NOMO-1 treated with dmso at 0.1 percent for 144 hours (cell line): ENCODE measurements at regions not wholly inside any gene's neighbourhood (a gene's known extent, or its start where the extent isn't known, plus 50 kb on each side); places are given as distances from the start of the nearest gene placed in this dataset.
"Not testable (repeated sequence)": the region's sequence is repeated elsewhere in the genome, so short reads cannot be mapped to it uniquely, and the experiment has no call there.

Experiments
- DNase-seq: peaks from one replicate; lab custom pipeline; 2025; ENCODE audit not compliant: unreplicated experiment; lab: John Stamatoyannopoulos, UW

DNA sequence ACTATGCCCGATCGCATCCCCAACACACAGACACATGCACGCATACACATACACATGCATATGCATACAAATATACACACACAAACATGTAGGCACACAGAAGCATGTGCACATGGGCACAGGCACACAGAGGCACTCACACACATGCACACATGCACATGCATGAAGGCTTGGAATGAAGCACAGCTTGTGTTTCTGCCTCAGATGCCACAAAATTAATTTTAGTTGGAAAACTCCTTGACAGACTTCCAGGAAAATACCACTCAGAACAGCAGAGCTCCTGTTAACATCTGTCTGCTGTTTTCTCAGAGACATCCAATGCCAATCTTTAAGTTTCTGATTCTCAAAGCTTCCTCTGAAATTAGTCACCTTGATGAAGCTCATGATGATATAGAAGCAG is 532.7 kb downstream of the RFC3 start:
- DNase-seq = no peak

GRCh38 chr13:34351134-34351533 is 533.2 kb downstream of the RFC3 start:
- DNase-seq = no peak

DNA sequence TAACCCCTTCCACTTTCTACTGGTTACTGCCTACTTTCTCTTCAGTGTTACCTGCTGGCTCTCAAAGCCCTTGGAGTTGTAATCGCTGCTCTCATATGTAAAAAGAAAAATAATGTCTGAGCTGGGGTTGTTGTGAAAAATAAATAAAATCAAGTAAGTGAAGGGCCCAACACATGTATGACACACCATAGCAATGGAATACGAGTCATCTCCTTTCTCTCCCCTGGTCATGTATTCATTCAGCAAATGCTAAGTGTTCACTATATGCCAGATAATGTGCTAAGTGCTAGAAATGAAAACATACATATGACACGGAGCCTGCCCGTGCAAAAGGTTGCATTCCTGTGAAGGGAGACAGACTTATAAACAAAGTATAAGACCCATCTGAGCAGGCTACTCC is 535.0 kb downstream of the RFC3 start:
- no peak for DNase-seq

DNA sequence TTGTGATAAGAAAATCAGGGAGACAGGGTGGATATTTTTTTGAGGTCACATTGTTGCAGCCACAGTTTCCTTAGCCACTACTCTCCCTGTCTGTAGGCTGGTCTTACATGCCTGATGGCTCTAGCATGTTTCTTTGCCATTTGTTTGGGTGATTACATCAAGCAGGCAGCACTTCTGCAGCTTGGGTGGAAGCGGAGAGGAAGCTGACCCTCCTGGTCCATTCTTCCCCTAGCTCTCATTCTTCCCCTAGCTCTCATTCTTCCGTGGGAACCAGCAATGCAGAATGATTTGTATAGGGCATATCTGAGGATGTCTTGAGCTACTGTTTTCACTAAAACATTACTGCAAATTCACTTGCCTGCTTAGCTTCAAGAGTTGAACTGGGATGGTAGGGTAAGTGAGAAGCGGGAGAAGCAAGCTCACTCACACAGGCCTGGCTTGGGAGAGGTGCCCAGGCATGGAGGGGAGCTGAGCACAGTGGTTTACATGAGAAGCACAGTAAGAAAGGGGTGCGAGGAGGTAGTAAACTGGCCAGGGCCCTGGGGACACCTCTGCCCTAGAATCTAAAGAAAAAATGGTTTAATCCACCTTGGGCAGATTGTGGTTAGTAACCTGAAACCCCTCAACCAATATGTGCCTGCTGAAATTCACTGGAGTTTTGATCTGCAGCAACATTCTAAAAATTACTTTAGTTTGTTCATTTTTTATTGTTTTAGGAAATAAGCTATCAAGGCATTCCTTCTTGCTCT is 538.9 kb downstream of the RFC3 start:
- DNase-seq = no peak

DNA sequence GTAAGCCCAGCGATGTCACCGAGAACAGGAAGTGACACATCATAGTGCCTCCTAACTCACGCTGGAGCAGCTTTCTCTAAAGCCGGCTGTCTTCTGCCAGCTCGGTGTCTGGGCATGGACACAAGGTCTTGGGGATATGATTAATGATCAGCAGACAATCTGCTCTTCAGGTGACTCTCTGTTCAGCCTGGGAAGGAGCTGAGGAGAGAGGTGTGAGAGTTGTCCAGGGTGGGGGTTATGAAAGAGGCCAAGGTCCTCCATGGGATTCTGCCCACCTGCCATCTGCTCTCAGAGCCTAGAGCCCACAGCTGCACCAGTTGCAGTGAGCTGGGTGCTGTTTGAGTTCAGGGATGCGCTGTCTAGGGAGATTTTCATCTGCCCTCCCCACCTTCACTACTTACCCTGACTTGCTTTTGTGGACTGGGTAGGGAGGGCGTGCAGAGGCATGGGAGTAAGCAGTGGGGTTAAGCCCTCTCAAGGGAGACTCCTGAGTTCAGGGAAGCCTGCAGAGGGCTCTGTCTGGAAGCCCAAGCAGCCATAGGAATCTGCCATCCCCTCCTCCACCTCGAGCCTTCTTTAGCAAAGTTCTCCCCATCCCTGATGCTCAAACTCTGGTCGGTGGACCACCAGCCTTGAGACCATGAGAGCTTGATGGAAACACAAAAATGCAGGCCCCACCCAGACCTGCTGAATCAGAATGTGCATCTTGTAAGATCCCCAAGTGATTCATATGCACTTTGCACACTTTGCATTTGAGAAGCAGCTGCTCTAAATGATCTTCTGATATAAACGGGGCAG is 539.7 kb downstream of the RFC3 start:
- no peak for DNase-seq

GRCh38 chr13:34358811-34359513 is 541.0 kb downstream of the RFC3 start:
- DNase-seq = no peak

GRCh38 chr13:34360702-34361101 is 542.8 kb downstream of the RFC3 start:
- DNase-seq = no peak

DNA sequence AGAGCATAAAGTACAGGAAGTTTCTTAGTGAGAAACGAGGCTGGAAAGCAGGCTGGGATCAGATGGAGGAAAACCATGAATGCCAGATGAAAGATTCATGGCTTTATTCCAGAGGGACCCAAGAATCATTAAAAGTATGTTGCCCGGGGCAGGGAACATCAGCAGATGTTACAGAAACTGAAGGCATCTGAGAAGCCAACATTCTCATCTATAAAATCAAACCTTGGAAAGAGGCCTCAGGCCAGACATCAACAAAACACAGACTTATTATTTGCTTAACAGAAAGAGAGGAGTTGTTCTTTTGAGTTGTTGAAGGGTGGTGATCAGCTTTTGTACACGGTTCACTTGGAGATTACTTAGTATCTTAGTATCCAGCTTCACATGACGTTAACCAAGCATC is 543.6 kb downstream of the RFC3 start:
- no peak for DNase-seq

DNA sequence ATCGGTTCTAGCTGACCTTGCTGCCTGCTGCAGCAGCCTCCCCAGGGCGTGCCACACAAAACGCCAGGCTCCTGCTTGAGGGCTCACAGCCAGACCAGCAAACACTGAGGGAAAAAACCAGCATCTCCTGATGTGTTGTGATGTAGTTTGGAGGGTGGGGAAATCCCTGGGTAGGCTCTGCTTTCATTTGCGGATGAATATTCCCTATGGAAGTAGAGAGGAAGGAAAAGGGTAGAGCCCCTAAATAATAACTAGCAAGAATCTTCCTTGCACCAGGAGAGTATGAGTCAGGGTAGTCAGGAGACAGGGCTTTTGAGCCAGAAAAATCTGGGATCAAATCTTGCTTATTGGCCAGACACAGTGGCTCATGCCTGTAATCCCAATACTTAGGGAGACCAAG is 545.3 kb downstream of the RFC3 start:
- no peak for DNase-seq

DNA sequence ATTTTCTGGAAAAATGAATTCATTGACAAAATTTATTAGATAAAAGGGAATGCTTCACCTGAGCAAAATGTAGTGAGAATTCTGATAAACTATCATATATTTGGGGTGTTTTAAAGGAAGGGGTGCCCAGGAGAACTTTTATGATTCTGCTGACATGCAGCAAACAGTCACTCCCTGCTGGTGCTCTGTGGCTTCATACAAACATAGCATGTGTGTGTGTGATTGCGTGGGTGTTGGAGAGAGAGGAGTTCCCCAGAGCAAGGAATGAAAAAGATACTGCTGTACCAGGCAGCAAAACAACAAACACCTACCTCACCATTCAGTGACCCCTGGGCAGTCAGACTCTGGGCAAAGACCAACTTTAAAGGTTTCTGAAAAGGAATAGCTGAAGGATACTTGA is 546.7 kb downstream of the RFC3 start:
- no peak for DNase-seq

- no peak for DNase-seq
These were observed 552.0 kb downstream of the RFC3 start for GRCh38 chr13:34369931-34370330.

- DNase-seq = no peak
These were observed 553.2 kb downstream of the RFC3 start for GRCh38 chr13:34371108-34371507.

- no peak for DNase-seq
These were observed 553.9 kb downstream of the RFC3 start for GRCh38 chr13:34371645-34372395.

- no peak for DNase-seq
These were observed 554.6 kb downstream of the RFC3 start for GRCh38 chr13:34372581-34372980.

GRCh38 chr13:34376483-34376882 is 558.5 kb downstream of the RFC3 start:
- DNase-seq = no peak

GRCh38 chr13:34381228-34381627 is 560.8 kb upstream of the NBEA start:
- DNase-seq = no peak

DNA sequence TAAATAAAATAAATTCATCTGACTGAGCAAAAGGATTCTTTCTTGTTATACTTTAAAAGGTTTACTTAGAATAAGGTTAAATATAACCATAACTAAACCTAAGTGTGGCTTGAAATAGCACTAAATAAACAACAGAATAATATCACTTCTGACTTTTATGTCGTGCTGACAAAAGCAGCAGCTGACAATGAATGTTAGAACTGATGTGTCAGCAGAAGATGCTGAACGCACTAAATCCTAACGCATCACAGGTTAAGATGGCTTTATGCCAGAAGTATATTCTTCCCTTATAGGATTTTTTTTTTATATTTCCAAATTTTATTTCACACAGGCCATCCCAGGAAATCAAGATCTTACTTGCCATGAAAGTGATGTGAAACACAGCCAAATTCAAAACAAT is 558.3 kb upstream of the NBEA start:
- no peak for DNase-seq

GRCh38 chr13:34386229-34386628 is 555.8 kb upstream of the NBEA start:
- not testable (repeated sequence) for DNase-seq

DNA sequence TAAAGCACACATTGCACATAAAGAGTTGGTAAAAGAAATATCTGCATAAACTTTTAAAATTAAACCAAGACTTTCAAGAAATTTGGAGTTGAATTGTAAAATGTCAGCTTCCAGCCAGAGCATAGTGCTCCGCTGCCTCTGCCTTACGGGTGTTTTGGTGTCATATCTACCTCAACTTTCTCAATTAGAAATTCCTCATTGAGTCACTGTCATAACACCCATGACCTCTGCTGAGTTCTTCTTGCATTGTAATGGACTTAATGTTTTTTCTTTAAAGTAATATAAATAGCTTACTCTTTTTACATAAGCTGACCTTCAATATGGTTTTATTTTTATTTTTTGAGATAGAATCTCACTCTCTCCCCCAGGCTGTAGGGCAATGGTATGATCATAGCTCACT is 551.0 kb upstream of the NBEA start:
- no peak for DNase-seq

DNA sequence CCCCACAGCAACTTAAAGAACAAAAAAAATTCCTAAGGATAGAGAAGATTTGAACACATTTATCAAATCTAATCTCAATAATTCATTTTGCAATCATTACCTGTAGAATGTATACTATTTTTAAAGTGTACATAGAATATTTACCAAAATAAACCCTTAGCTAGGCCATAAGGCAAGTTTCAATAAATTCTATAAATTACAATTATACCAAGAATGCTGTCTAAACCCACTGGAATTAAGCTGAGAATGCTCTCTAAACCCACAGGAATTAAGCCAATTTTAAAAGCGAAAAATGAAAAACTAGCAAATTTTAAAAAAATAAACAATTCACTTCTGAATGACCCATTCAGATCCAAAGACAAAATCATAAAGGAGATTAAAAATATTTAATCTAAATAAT is 540.4 kb upstream of the NBEA start:
- DNase-seq = no peak
